ENCODE measurements at regions not wholly inside any gene's neighbourhood (a gene's known extent, or its start where the extent isn't known, plus 50 kb on each side); places are given as distances from the start of the nearest gene placed in this dataset.

GRCh38 chr1:213331631-213332175 is 280.7 kb downstream of the RPS6KC1 start:
- intact Hi-C loops (cut with micrococcal nuclease): no loop called here
- H2AFZ ChIP-seq (ENCODE audit: low read length): no peak overlapping the region
- no peak overlapping the region for H3K9ac ChIP-seq (ENCODE audit: low read length)
- no peaks in the 10 kb centered on the region for H3K9me2 ChIP-seq (replicated peaks; ENCODE audit: low read length)
- H3F3A ChIP-seq (ENCODE audit: low read length, unreplicated experiment): no peaks in the 10 kb centered on the region
- H3K4me3 ChIP-seq (ENCODE audit: low read length): no peak overlapping the region
- ChIA-PET CTCF (no interaction called here), POLR2A (ENCODE audit: unreplicated experiment) (no interaction called here)
- no peaks in the 10 kb centered on the region for H3K4me1 ChIP-seq (ENCODE audit: insufficient read depth, low read length)
- ATAC-seq (no peak), DNase-seq (no peak)
- BruUV-seq (replicated peaks): no TSS peak
- no peaks in the 10 kb centered on the region for H4K20me1 ChIP-seq (ENCODE audit: low read length)
- no peaks in the 10 kb centered on the region for H3K79me2 ChIP-seq (ENCODE audit: low read length)
- H3K27me3 ChIP-seq (ENCODE audit: low read length): peaks cover 87% of the 10 kb centered on the region
- no peak overlapping the region for H3K4me2 ChIP-seq (ENCODE audit: low read length)
- H3K27ac ChIP-seq (ENCODE audit: low read length): no peak overlapping the region
- no peak for TF ChIP-seq EZH2 (IDR thresholded peaks at IDR 0.05; ENCODE audit: low read length, unreplicated experiment)
- TF ChIP-seq CTCF (conservative IDR thresholded peaks at IDR 0.05; ENCODE audit: low read depth, low read length): no peak
- TF ChIP-seq EZH2phosphoT487 (IDR thresholded peaks at IDR 0.05; ENCODE audit: borderline replicate concordance, low read length): no peak
- no peaks in the 10 kb centered on the region for H3K36me3 ChIP-seq (ENCODE audit: low read depth, low read length)
- no peaks in the 10 kb centered on the region for H3K9me3 ChIP-seq (ENCODE audit: low read length)

- CTCF ChIA-PET: no interaction called here
- BruUV-seq (replicated peaks): no TSS peak
- no peaks in the 10 kb centered on the region for H3K79me2 ChIP-seq (ENCODE audit: low read length)
- no peaks in the 10 kb centered on the region for H3K4me1 ChIP-seq (ENCODE audit: insufficient read depth, low read length)
- H3K27ac ChIP-seq (ENCODE audit: low read length): no peak overlapping the region
- no peaks in the 10 kb centered on the region for H3K9me2 ChIP-seq (replicated peaks; ENCODE audit: low read length)
- no peaks in the 10 kb centered on the region for H3K36me3 ChIP-seq (ENCODE audit: low read depth, low read length)
- ATAC-seq (no peak), DNase-seq (no peak)
- H3K4me3 ChIP-seq (ENCODE audit: low read length): no peak overlapping the region
- no peak overlapping the region for H3K9ac ChIP-seq (ENCODE audit: low read length)
- POLR2A ChIA-PET (ENCODE audit: unreplicated experiment): no interaction called here
- no peaks in the 10 kb centered on the region for H3F3A ChIP-seq (ENCODE audit: low read length, unreplicated experiment)
- H3K27me3 ChIP-seq (ENCODE audit: low read length): peaks cover 82% of the 10 kb centered on the region
- no peaks in the 10 kb centered on the region for H4K20me1 ChIP-seq (ENCODE audit: low read length)
- no peaks in the 10 kb centered on the region for H3K9me3 ChIP-seq (ENCODE audit: low read length)
- H2AFZ ChIP-seq (ENCODE audit: low read length): no peak overlapping the region
- TF ChIP-seq EZH2phosphoT487 (IDR thresholded peaks at IDR 0.05; ENCODE audit: borderline replicate concordance, low read length) (no peak), CTCF (conservative IDR thresholded peaks at IDR 0.05; ENCODE audit: low read depth, low read length) (no peak), EZH2 (IDR thresholded peaks at IDR 0.05; ENCODE audit: low read length, unreplicated experiment) (no peak)
- intact Hi-C loops (cut with micrococcal nuclease): no loop called here
- no peak overlapping the region for H3K4me2 ChIP-seq (ENCODE audit: low read length)
Observed at GRCh38 chr1:213332491-213332890, 281.4 kb downstream of the RPS6KC1 start.

GRCh38 chr1:213333121-213333520 is 282.1 kb downstream of the RPS6KC1 start:
- Histone ChIP-seq H4K20me1 (ENCODE audit: low read length) (no peaks in the 10 kb centered on the region), H3K9me3 (ENCODE audit: low read length) (no peaks in the 10 kb centered on the region), H3K4me3 (ENCODE audit: low read length) (no peak overlapping the region), H3K36me3 (ENCODE audit: low read depth, low read length) (no peaks in the 10 kb centered on the region), H3K27ac (ENCODE audit: low read length) (no peak overlapping the region), H3K4me1 (ENCODE audit: insufficient read depth, low read length) (no peaks in the 10 kb centered on the region), H2AFZ (ENCODE audit: low read length) (no peak overlapping the region), H3K4me2 (ENCODE audit: low read length) (no peak overlapping the region), H3F3A (ENCODE audit: low read length, unreplicated experiment) (no peaks in the 10 kb centered on the region), H3K27me3 (ENCODE audit: low read length) (peaks cover 77% of the 10 kb centered on the region), H3K79me2 (ENCODE audit: low read length) (no peaks in the 10 kb centered on the region), H3K9me2 (replicated peaks; ENCODE audit: low read length) (no peaks in the 10 kb centered on the region), H3K9ac (ENCODE audit: low read length) (no peak overlapping the region)
- TF ChIP-seq EZH2phosphoT487 (IDR thresholded peaks at IDR 0.05; ENCODE audit: borderline replicate concordance, low read length) (no peak), CTCF (conservative IDR thresholded peaks at IDR 0.05; ENCODE audit: low read depth, low read length) (no peak), EZH2 (IDR thresholded peaks at IDR 0.05; ENCODE audit: low read length, unreplicated experiment) (no peak)
- ATAC-seq: no peak
- no peak for DNase-seq
- BruUV-seq (replicated peaks): no TSS peak
- ChIA-PET POLR2A (ENCODE audit: unreplicated experiment) (no interaction called here), CTCF (no interaction called here)
- intact Hi-C loops (cut with micrococcal nuclease): no loop called here

Data from PC-3 (cell line).